ENCODE measurements at regions not wholly inside any gene's neighbourhood (a gene's known extent, or its start where the extent isn't known, plus 50 kb on each side); places are given as distances from the start of the nearest gene placed in this dataset.

DNA sequence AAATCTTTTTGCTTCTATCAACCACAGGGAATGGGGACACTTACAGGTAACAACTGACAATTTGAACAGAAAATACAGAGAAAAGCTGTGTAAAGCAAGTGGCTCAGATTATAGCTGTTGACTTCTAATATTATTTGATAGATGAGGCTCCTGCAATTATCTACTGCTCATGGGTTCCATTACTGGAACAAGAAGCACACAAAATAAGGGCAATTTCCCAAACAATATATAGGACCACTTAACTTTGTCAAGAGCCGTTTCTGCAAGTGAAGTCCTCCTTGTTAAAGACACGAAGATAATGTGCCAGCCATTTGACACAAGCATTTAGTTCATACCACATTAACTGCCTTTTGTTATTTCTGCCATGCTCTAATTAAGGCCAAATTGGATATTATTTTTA lies 315.5 kb upstream of the ARID1B start:
- H4K20me1 ChIP-seq (ENCODE audit: control insufficient read depth, extremely low read depth, insufficient read depth, low read length) = no peaks in the 10 kb centered on the region
- no peaks in the 10 kb centered on the region for H3K4me1 ChIP-seq (ENCODE audit: control insufficient read depth, extremely low read depth, insufficient read depth, low read length)
- no peaks in the 10 kb centered on the region for H3K9me3 ChIP-seq (ENCODE audit: control insufficient read depth, low read depth, low read length)
- dilution Hi-C loops (cut with MboI; ENCODE audit: extremely low pct_ligation_motif_present, low sequenced_read_pairs) = no loop called here
- H3K9ac ChIP-seq (ENCODE audit: control insufficient read depth, extremely low read depth, insufficient read depth, low read length) = no peak overlapping the region
- no peak for FAIRE-seq
- no peak for DNase-seq (ENCODE audit: low read depth, low spot score)
- no peak overlapping the region for H3K4me3 ChIP-seq (ENCODE audit: control insufficient read depth in 2 of 3, extremely low read depth in 1 of 3, insufficient read depth in 2 of 3, low read depth in 1 of 3, low read length in 3 of 3)
- no peaks in the 10 kb centered on the region for H3K36me3 ChIP-seq (ENCODE audit: control insufficient read depth in 2 of 2, extremely low read depth in 1 of 2, insufficient read depth in 2 of 2, low read length in 2 of 2)
- no peak overlapping the region for H2AFZ ChIP-seq (ENCODE audit: control insufficient read depth, low read length)
- no peak overlapping the region for H3K27ac ChIP-seq (ENCODE audit: control insufficient read depth, insufficient read depth, low read length)
- H3K79me2 ChIP-seq (ENCODE audit: control insufficient read depth, insufficient read depth, low read length) = no peaks in the 10 kb centered on the region
- H3K27me3 ChIP-seq (ENCODE audit: control insufficient read depth, extremely low read depth, insufficient read depth, low read length) = no peaks in the 10 kb centered on the region
- H3K9me1 ChIP-seq (ENCODE audit: control insufficient read depth, extremely low read depth, insufficient read depth, low read length) = no peaks in the 10 kb centered on the region
- H3K4me2 ChIP-seq (ENCODE audit: control insufficient read depth, extremely low read depth, insufficient read depth, low read depth, low read length) = no peak overlapping the region
- TF ChIP-seq EZH2 (IDR thresholded peaks at IDR 0.05; ENCODE audit: low read length) = no peak
- TF ChIP-seq CTCF (optimal IDR thresholded peaks at IDR 0.05 in 1 of 3, IDR thresholded peaks at IDR 0.05 in 1 of 3, conservative IDR thresholded peaks at IDR 0.05 in 1 of 3; ENCODE audit: extremely low read depth in 1 of 3, insufficient read depth in 2 of 3, low read length in 3 of 3) = no peak

DNA sequence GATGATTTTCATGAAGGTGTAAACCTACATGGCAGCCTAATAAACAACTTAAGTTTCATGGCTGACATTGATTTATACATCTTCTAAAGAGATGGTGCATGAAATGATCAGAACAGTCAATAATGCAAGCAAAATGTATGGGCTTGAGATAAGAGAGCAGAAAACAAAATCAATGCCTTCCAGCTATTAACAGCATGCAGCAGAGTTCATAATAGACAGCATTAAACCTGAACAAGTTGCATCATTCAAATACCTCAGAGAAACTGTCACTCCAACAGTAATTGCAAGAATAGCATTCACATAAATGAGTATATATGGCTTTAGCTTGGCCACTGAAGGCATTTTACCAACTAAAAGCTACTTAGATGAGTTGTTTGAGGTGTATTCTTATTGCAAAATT lies 319.6 kb upstream of the ARID1B start:
- DNase-seq (ENCODE audit: low read depth, low spot score) = no peak
- FAIRE-seq = no peak
- Histone ChIP-seq H3K79me2 (ENCODE audit: control insufficient read depth, insufficient read depth, low read length) (no peaks in the 10 kb centered on the region), H4K20me1 (ENCODE audit: control insufficient read depth, extremely low read depth, insufficient read depth, low read length) (no peaks in the 10 kb centered on the region), H3K27ac (ENCODE audit: control insufficient read depth, insufficient read depth, low read length) (no peak overlapping the region), H3K4me1 (ENCODE audit: control insufficient read depth, extremely low read depth, insufficient read depth, low read length) (no peaks in the 10 kb centered on the region), H3K27me3 (ENCODE audit: control insufficient read depth, extremely low read depth, insufficient read depth, low read length) (no peaks in the 10 kb centered on the region), H3K9me3 (ENCODE audit: control insufficient read depth, low read depth, low read length) (no peaks in the 10 kb centered on the region), H2AFZ (ENCODE audit: control insufficient read depth, low read length) (no peak overlapping the region), H3K36me3 (ENCODE audit: control insufficient read depth in 2 of 2, extremely low read depth in 1 of 2, insufficient read depth in 2 of 2, low read length in 2 of 2) (no peaks in the 10 kb centered on the region), H3K9me1 (ENCODE audit: control insufficient read depth, extremely low read depth, insufficient read depth, low read length) (no peaks in the 10 kb centered on the region), H3K4me2 (ENCODE audit: control insufficient read depth, extremely low read depth, insufficient read depth, low read depth, low read length) (no peak overlapping the region), H3K9ac (ENCODE audit: control insufficient read depth, extremely low read depth, insufficient read depth, low read length) (no peak overlapping the region), H3K4me3 (ENCODE audit: control insufficient read depth in 2 of 3, extremely low read depth in 1 of 3, insufficient read depth in 2 of 3, low read depth in 1 of 3, low read length in 3 of 3) (no peak overlapping the region)
- dilution Hi-C loops (cut with MboI; ENCODE audit: extremely low pct_ligation_motif_present, low sequenced_read_pairs) = no loop called here
- TF ChIP-seq CTCF (optimal IDR thresholded peaks at IDR 0.05 in 1 of 3, IDR thresholded peaks at IDR 0.05 in 1 of 3, conservative IDR thresholded peaks at IDR 0.05 in 1 of 3; ENCODE audit: extremely low read depth in 1 of 3, insufficient read depth in 2 of 3, low read length in 3 of 3) (no peak), EZH2 (IDR thresholded peaks at IDR 0.05; ENCODE audit: low read length) (no peak)

Data from keratinocyte (primary cell).